ENCODE measurements at regions not wholly inside any gene's neighbourhood (a gene's known extent, or its start where the extent isn't known, plus 50 kb on each side); places are given as distances from the start of the nearest gene placed in this dataset.

DNA sequence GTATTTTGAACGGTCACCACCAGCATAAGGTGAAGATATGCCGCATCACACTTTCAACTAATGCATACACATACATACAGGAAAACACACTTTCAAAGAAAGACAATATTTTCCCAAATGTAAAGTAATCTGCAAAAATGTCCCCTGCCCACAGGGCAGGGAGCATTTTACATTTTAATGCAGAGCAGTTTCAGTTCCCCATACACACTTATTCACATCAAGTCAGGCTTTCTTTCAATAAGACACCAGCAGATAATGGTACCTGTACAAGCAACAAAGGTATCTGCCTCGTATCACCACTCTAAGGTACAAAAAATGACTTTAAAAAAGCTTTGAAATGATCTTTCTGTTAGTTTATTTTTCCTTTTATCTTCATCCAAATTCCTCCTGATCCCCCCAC, 247.1 kb upstream of the CCNG1 start:
- Histone ChIP-seq H3K4me2 (no peak overlapping the region), H3K27ac (ENCODE audit: low read depth) (no peak overlapping the region), H3F3A (replicated peaks; ENCODE audit: low read depth) (no peaks in the 10 kb centered on the region), H3K4me3 (no peak overlapping the region), H4K20me1 (replicated peaks; ENCODE audit: insufficient read depth) (no peaks in the 10 kb centered on the region), H2AFZ (no peak overlapping the region; the same call in 1 of the 2 replicates), H3K79me2 (replicated peaks; ENCODE audit: insufficient read depth) (no peaks in the 10 kb centered on the region), H3K9me2 (ENCODE audit: insufficient read depth) (no peaks in the 10 kb centered on the region; the same call in none of the 2 replicates), H3K4me1 (ENCODE audit: insufficient read depth) (peaks cover 16% of the 10 kb centered on the region; the same call in 1 of the 2 replicates), H3K36me3 (ENCODE audit: insufficient read depth) (no peaks in the 10 kb centered on the region), H3K27me3 (ENCODE audit: insufficient read depth) (no peaks in the 10 kb centered on the region)
- TF ChIP-seq, protein P1, sequence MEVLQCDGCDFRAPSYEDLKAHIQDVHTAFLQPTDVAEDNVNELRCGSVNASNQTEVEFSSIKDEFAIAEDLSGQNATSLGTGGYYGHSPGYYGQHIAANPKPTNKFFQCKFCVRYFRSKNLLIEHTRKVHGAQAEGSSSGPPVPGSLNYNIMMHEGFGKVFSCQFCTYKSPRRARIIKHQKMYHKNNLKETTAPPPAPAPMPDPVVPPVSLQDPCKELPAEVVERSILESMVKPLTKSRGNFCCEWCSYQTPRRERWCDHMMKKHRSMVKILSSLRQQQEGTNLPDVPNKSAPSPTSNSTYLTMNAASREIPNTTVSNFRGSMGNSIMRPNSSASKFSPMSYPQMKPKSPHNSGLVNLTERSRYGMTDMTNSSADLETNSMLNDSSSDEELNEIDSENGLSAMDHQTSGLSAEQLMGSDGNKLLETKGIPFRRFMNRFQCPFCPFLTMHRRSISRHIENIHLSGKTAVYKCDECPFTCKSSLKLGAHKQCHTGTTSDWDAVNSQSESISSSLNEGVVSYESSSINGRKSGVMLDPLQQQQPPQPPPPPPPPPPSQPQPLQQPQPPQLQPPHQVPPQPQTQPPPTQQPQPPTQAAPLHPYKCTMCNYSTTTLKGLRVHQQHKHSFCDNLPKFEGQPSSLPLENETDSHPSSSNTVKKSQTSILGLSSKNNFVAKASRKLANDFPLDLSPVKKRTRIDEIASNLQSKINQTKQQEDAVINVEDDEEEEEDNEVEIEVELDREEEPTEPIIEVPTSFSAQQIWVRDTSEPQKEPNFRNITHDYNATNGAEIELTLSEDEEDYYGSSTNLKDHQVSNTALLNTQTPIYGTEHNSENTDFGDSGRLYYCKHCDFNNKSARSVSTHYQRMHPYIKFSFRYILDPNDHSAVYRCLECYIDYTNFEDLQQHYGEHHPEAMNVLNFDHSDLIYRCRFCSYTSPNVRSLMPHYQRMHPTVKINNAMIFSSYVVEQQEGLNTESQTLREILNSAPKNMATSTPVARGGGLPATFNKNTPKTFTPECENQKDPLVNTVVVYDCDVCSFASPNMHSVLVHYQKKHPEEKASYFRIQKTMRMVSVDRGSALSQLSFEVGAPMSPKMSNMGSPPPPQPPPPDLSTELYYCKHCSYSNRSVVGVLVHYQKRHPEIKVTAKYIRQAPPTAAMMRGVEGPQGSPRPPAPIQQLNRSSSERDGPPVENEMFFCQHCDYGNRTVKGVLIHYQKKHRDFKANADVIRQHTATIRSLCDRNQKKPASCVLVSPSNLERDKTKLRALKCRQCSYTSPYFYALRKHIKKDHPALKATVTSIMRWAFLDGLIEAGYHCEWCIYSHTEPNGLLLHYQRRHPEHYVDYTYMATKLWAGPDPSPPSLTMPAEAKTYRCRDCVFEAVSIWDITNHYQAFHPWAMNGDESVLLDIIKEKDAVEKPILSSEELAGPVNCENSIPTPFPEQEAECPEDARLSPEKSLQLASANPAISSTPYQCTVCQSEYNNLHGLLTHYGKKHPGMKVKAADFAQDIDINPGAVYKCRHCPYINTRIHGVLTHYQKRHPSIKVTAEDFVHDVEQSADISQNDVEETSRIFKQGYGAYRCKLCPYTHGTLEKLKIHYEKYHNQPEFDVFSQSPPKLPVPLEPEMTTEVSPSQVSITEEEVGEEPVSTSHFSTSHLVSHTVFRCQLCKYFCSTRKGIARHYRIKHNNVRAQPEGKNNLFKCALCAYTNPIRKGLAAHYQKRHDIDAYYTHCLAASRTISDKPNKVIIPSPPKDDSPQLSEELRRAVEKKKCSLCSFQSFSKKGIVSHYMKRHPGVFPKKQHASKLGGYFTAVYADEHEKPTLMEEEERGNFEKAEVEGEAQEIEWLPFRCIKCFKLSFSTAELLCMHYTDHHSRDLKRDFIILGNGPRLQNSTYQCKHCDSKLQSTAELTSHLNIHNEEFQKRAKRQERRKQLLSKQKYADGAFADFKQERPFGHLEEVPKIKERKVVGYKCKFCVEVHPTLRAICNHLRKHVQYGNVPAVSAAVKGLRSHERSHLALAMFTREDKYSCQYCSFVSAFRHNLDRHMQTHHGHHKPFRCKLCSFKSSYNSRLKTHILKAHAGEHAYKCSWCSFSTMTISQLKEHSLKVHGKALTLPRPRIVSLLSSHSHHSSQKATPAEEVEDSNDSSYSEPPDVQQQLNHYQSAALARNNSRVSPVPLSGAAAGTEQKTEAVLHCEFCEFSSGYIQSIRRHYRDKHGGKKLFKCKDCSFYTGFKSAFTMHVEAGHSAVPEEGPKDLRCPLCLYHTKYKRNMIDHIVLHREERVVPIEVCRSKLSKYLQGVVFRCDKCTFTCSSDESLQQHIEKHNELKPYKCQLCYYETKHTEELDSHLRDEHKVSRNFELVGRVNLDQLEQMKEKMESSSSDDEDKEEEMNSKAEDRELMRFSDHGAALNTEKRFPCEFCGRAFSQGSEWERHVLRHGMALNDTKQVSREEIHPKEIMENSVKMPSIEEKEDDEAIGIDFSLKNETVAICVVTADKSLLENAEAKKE (CRISPR knock-in tag; IDR thresholded peaks at IDR 0.05): no peak
- TF ChIP-seq EZH2 (IDR thresholded peaks at IDR 0.05; ENCODE audit: low read depth, unreplicated experiment) (no peak), ZNF331 (CRISPR knock-in tag; IDR thresholded peaks at IDR 0.05; ENCODE audit: low read depth) (no peak)
- TF ChIP-seq, protein P2, sequence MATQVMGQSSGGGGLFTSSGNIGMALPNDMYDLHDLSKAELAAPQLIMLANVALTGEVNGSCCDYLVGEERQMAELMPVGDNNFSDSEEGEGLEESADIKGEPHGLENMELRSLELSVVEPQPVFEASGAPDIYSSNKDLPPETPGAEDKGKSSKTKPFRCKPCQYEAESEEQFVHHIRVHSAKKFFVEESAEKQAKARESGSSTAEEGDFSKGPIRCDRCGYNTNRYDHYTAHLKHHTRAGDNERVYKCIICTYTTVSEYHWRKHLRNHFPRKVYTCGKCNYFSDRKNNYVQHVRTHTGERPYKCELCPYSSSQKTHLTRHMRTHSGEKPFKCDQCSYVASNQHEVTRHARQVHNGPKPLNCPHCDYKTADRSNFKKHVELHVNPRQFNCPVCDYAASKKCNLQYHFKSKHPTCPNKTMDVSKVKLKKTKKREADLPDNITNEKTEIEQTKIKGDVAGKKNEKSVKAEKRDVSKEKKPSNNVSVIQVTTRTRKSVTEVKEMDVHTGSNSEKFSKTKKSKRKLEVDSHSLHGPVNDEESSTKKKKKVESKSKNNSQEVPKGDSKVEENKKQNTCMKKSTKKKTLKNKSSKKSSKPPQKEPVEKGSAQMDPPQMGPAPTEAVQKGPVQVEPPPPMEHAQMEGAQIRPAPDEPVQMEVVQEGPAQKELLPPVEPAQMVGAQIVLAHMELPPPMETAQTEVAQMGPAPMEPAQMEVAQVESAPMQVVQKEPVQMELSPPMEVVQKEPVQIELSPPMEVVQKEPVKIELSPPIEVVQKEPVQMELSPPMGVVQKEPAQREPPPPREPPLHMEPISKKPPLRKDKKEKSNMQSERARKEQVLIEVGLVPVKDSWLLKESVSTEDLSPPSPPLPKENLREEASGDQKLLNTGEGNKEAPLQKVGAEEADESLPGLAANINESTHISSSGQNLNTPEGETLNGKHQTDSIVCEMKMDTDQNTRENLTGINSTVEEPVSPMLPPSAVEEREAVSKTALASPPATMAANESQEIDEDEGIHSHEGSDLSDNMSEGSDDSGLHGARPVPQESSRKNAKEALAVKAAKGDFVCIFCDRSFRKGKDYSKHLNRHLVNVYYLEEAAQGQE (IDR thresholded peaks at IDR 0.05; ENCODE audit: unreplicated experiment): no peak
- Mint-ChIP-seq H3K9me3 (peaks cover 10% of the 10 kb centered on the region; the same call in 2 of the 3 replicates), H3K4me3 (no peak overlapping the region), H3K27me3 (ENCODE audit: insufficient read depth, low read depth, poor library complexity) (no peaks in the 10 kb centered on the region), H3K27ac (peak overlapping the region; percentile 72), H3K4me1 (peaks cover 15% of the 10 kb centered on the region), H3K36me3 (ENCODE audit: low read depth) (peaks cover 11% of the 10 kb centered on the region; the same call in 2 of the 3 replicates)
- DNase-seq (ENCODE audit: low spot score) (no peak), ATAC-seq (no peak)

Data from GM23338 (cell line).